Activated CD8-positive, alpha-beta memory T cell treated with anti-CD3 and anti-CD28 coated beads for 1 hour (primary cell): ENCODE measurements at regions not wholly inside any gene's neighbourhood (a gene's known extent, or its start where the extent isn't known, plus 50 kb on each side); places are given as distances from the start of the nearest gene placed in this dataset.

Experiments used
- DNase-seq, 2 donors: peaks; one replicate each; pipeline ENCODE4 v3.0.0-alpha.2; 2020; ENCODE audit warnings: low read depth in 1 of 2; ENCODE audit errors: extremely low read depth in 1 of 2

- no peak for DNase-seq
Observed at GRCh38 chr18:41553716-41554115, 401.3 kb upstream of the PIK3C3 start.

GRCh38 chr18:41548521-41549260, 406.3 kb upstream of the PIK3C3 start:
- no peak for DNase-seq

- DNase-seq = no peak
Observed at GRCh38 chr18:41545091-41545888, 409.7 kb upstream of the PIK3C3 start.

GRCh38 chr18:41543815-41544214, 411.2 kb upstream of the PIK3C3 start:
- no peak for DNase-seq

- no peak for DNase-seq
Observed at GRCh38 chr18:41540237-41540871, 414.7 kb upstream of the PIK3C3 start.

- no peak for DNase-seq
Observed at GRCh38 chr18:41538751-41539150, 416.3 kb upstream of the PIK3C3 start.

GRCh38 chr18:41537666-41538065, 417.4 kb upstream of the PIK3C3 start:
- no peak for DNase-seq

GRCh38 chr18:41532344-41533086, 422.5 kb upstream of the PIK3C3 start:
- no peak for DNase-seq

GRCh38 chr18:41530970-41531369, 424.1 kb upstream of the PIK3C3 start:
- DNase-seq = no peak

GRCh38 chr18:41529093-41529492, 425.9 kb upstream of the PIK3C3 start:
- no peak for DNase-seq

GRCh38 chr18:41526054-41526453, 429.0 kb upstream of the PIK3C3 start:
- DNase-seq = no peak

GRCh38 chr18:41524674-41525470, 430.2 kb upstream of the PIK3C3 start:
- no peak for DNase-seq

GRCh38 chr18:41517142-41517541, 437.9 kb upstream of the PIK3C3 start:
- DNase-seq = no peak

- no peak for DNase-seq
Observed at GRCh38 chr18:41513438-41513837, 441.6 kb upstream of the PIK3C3 start.

- DNase-seq = no peak
Observed at GRCh38 chr18:41504316-41504715, 450.7 kb upstream of the PIK3C3 start.

- no peak for DNase-seq
Observed at GRCh38 chr18:41501848-41502247, 453.2 kb upstream of the PIK3C3 start.

GRCh38 chr18:41499345-41499744, 455.7 kb upstream of the PIK3C3 start:
- no peak for DNase-seq

GRCh38 chr18:41490861-41491260, 464.2 kb upstream of the PIK3C3 start:
- no peak for DNase-seq

GRCh38 chr18:41486575-41486974, 468.5 kb upstream of the PIK3C3 start:
- DNase-seq = no peak

- DNase-seq = no peak
Observed at GRCh38 chr18:41484069-41484468, 471.0 kb upstream of the PIK3C3 start.
